ENCODE measurements at regions not wholly inside any gene's neighbourhood (a gene's known extent, or its start where the extent isn't known, plus 50 kb on each side); places are given as distances from the start of the nearest gene placed in this dataset.

DNA sequence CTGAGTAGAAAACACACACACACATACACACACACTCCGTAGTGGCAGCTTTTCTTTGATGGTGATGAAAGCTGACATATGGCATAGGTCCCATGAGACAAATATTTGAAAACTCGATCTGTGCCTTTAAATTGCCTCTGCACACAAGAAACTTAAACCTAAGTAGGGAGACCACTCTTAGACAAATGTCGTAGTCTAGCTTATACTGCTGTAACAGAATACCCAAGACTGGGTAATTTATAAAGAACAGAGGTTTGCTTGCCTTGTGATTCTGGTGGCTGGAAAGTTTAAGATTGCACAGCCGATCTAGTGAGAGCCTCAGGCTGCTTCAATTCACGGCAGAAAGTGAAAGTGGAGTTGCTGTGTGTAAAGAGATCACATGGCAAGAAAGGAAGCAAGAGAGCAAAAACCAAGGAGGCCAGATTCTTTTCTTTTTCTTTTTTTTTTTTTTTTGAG, 489.4 kb upstream of the SORCS1 start:
- peak; percentile 58 for DNase-seq

GRCh38 chr10:107650939-107651338, 486.4 kb upstream of the SORCS1 start:
- no peak for DNase-seq

DNA sequence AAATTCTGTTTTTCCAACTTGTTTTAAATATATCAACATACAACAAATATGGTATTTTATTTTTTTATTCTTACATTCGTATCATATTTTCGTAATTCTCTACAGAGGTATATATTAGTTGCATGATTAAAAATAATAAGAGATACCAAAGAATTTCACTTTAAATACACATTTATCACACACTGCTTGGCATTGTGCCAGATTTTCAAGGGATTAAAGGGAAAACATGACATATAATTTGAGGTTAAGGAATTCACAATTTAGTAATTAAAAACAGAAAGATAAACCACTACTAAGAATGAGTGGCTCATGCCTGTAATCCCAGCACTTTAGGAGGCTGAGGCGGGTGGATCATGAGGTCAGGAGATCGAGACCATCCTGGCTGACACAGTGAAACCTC, 484.7 kb upstream of the SORCS1 start:
- DNase-seq, result no peak

DNA sequence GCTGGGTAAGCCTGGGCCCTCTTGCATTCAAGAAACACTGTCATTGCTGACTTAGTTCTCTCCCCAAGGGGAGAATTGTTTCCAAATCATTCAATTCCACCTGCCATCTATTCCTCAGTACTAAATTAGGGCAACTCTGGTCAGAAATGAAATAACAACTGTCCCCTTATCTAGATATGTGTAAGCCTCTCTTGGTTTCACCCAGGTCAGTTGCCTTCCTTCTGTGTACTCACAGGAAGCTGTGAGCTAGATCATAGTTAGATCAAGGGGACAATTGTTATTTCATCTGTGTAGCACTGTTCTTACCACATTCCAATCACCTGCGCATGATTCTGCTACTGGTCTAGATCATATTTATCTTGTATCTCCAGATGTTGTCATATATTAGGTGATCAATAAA, 483.0 kb upstream of the SORCS1 start:
- DNase-seq, result no peak

DNA sequence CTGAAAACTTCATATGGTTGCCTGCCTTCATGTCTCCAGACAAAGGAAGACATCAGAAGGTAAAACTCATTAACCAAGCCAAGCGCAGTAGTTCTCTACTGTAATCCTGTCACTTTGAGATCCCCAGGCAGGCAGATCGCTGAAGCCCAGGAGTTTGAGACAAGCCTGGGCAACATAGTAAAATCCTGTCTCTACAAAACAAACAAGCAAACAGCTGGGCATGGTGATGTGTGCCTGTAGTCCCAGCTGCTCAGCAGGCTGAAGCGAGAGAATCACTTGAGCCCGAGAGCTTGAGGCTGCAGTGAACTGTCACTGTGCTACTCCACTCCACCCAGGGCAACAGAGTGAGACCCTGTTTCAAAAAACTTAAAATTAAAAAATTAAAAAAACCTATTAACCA, 467.4 kb upstream of the SORCS1 start:
- DNase-seq, result no peak

GRCh38 chr10:107626862-107627261, 462.4 kb upstream of the SORCS1 start:
- no peak for DNase-seq

GRCh38 chr10:107623292-107623691, 458.8 kb upstream of the SORCS1 start:
- no peak for DNase-seq

DNA sequence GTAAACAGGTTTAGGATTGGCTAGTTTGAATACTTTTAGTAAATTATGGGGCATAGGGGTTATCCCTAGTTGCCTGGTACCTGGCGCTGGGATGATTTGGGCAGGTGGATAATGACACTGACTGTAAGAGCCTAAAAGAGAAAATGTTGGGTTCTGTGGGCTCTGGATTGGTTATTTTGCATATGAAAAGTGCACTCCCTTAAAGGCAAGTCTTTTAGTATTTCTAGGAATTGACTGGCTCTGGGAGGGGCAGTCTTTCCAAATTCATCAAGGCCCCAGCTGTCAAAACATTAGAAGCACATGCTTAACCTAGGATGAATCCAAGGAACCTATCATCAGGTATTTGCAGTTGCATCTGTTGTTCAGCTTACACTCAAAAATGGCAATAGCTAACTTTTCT, 454.6 kb upstream of the SORCS1 start:
- DNase-seq, result no peak

GRCh38 chr10:107618504-107618994, 454.0 kb upstream of the SORCS1 start:
- DNase-seq, result peak; percentile 5

DNA sequence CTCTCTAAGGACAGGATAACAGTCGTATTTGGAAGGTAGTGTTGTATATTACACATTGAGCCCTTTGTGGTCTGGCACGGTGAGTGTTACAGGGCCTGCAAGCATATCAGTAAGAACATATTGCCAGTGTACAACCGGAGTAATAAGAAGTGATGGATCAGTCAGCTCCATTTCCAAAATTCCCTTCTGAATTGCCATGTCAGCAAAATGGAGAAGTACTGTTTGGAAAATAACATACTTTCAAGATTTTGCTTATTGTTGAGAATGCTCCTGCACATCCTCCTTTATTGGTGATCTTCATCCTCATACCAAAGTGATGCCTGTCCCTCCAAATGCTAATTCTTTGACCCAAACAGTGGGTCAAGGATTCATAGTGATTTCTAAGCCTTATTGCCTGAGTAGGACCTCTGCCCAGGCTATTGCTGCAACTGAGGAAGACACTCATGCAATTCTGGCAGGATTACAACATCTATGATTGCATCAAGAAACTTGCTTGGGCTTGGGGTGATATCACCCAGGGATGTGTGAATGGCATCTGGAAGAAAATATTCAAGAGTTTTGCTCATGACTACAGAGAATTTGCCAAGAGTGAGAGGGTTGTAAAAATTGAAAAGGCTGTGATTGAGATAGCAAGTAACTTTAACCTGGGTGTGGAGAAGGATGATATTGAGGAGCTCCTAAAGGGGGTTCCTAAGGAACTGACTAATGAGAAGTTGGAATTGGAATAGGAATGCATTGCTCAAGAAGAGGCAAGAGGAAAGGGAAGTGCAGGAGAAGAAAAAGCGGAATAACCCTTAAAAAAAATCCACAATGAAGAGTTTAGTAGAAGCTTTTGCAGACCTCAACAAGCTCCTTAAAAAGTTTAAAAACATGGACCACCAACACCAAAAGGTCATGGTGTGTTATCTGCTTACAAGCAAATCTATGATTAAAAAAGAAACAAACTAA, 452.2 kb upstream of the SORCS1 start:
- peak; percentile 54 for DNase-seq

- no peak for DNase-seq
These were observed 451.5 kb upstream of the SORCS1 start for GRCh38 chr10:107616031-107616430.

DNA sequence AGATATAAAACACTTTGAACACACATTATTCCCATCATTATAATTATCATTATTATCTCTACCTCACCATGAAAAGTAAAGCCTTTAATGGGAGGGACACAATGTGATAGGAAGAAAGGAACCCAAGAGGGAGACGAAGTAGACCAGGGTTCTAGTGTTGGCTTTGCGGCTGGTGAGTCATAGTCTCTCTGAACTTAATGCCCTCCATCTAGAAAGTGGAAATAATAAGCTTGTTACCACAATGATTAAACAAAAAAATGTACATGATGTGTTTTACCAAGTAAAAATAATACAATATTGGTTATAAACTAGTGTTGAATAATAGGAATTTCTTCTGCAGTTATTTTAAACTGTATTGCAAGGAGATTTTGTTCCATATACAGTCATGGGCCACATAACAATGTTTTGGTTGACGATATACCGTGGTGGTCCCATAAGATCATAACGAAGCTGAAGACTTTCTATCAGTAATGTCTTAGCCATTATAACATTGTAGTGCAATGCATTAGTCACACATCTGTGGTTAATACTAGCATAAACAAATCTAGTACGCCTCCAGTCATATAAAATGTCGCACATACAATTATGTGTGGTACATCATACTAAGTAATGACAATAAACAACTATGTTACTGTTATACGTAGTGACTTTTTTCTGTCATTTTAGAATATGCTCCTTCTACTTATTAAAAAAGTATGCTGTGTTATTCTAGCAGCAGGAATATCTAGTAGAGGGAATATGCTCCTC, 450.6 kb upstream of the SORCS1 start:
- peak; percentile 51 for DNase-seq

DNA sequence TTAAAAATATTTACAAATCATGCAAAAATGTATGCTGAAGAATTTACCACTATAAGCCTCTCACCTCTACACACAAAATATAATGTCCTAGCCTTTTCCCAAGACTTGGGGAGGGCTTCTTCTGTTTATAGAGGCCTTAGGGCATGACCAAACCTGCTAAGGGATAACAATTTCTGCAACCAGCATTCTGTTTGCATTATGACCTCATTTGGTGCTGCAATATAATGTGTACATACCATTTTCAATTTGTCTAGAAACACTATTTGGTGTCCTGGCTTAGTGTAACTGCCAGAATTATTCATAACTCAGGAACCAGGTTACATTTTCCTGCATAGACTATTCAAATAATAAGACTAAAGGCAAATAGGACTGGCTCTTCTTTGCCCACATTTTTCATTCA, 446.6 kb upstream of the SORCS1 start:
- no peak for DNase-seq

DNA sequence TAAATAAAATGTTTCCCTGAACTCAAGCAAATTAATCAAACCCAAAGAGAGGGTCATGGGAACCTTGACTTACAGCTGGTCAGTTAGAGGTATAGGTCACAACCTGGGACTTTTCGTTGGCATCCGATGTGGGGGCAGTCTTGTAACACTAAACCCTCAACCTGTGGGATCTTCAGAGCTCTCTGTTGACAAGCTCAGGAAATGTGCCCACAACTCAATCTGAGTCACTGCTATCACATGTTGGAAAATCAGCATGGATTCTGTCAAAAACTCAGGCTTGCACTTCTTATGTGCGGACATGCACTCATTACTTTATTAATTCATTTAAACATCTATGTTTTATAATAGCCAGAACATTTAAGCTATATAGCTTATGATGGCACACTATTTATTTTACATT, 424.6 kb upstream of the SORCS1 start:
- no peak for DNase-seq

- DNase-seq, result no peak
These were observed 421.1 kb upstream of the SORCS1 start for GRCh38 chr10:107585630-107586029.

- peak; percentile 21 for DNase-seq
These were observed 419.5 kb upstream of the SORCS1 start for GRCh38 chr10:107583974-107584373.

DNA sequence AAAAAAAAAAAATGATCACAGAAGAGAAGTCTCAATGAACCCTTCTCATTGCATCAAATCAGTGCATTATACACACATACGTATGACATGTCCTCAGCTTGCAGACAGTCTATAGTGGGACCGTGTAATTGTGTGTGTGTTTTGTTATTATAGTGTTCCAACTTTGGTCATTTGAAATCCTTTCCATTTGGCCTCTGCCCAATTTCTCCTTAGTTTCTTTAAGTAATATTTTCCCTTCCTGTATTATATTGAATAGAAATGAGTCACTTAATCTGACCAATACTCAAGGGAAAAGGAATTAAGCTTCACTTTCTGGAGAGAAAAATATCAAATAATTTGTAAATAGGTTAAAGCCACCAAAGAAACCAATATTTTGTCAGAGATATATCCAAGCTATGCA, 415.5 kb upstream of the SORCS1 start:
- DNase-seq, result no peak

- no peak for DNase-seq
These were observed 412.7 kb upstream of the SORCS1 start for GRCh38 chr10:107577221-107577620.

GRCh38 chr10:107576746-107577145, 412.2 kb upstream of the SORCS1 start:
- no peak for DNase-seq

- DNase-seq, result no peak
These were observed 400.5 kb upstream of the SORCS1 start for GRCh38 chr10:107565014-107565413.

- DNase-seq, result peak; percentile 42
These were observed 396.7 kb upstream of the SORCS1 start for GRCh38 chr10:107561136-107561650.

GRCh38 chr10:107557916-107558315, 393.4 kb upstream of the SORCS1 start:
- no peak for DNase-seq

DNA sequence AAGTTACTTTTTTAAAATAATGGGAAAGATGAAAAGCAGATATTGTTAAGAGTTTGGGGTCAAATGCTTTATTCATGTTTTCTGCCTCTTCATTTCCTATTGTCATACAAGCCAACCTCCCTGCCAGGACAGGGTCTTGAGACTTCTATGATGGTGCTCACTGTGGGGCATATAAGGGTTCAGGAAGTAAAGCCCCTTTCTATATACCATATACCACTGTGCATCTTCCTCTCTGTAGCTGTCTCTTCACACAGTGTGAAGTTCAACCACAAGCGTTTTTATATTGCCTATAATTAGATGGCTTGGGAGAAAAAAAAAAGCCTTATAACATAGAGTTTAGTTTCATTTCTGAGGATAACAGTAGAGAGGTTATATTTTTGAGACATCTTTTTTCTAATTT, 389.8 kb upstream of the SORCS1 start:
- no peak for DNase-seq
